Psoas muscle (tissue), 7 donors: ENCODE measurements at regions not wholly inside any gene's neighbourhood (a gene's known extent, or its start where the extent isn't known, plus 50 kb on each side); places are given as distances from the start of the nearest gene placed in this dataset.

ENCODE experiments used
- ATAC-seq, 4 donors: fragments of 200-7000 bp; cut with Tn5 transposase; one replicate each; pipeline ENCODE4 v1.9.1; 2020; ENCODE audit warnings: moderate library complexity in 3 of 4, mild to moderate bottlenecking in 2 of 4
- DNase-seq, 2 donors: peaks; one replicate each; pipeline ENCODE4 v3.0.0-alpha.2; 2020
- H3K27ac ChIP-seq: fragments of 200-600 bp; one replicate; pipeline ENCODE4 v1.8.0; 2022
- H3K27me3 ChIP-seq, 3 donors: fragments of 200-600 bp in 1 of 3; one replicate each; pipeline versions ENCODE4 v1.6.1 to v1.8.0; 2013 to 2022; ENCODE audit warnings: low read length in 2 of 3, mild to moderate bottlenecking in 2 of 3, moderate library complexity in 1 of 3; ENCODE audit not compliant: insufficient read depth in 3 of 3
- H3K36me3 ChIP-seq, 2 donors: fragments of 200-600 bp in 1 of 2; one replicate each; pipeline versions ENCODE4 v1.6.1 to v1.8.0; 2013 to 2022; ENCODE audit warnings: low read depth in 1 of 2, mild to moderate bottlenecking in 1 of 2, moderate library complexity in 1 of 2; ENCODE audit not compliant: insufficient read depth in 1 of 2
- H3K4me1 ChIP-seq: fragments of 200-600 bp; one replicate; pipeline ENCODE4 v1.8.0; 2022
- H3K4me3 ChIP-seq: fragments of 200-600 bp; one replicate; pipeline ENCODE4 v1.8.0; 2022; ENCODE audit warnings: mild to moderate bottlenecking
- H3K9me3 ChIP-seq: fragments of 200-600 bp; one replicate; pipeline ENCODE4 v1.8.0; 2022
- WGBS, 3 donors: extraction: QIAGEN DNeasy Blood & Tissue Kit; methylation state at CpG; one replicate each; pipeline versions ENCODE4 v1.1.6 to v1.1.7; 2013; 5-methylcytosine and 5-hydroxymethylcytosine counted together
- intact Hi-C, 2 donors: fragments of 100-400 bp; cut with DNase I; formaldehyde crosslinking; loops; one replicate each; pipeline versions ENCODE4 v1.11.0 to v1.14.2; 2022
- TF ChIP-seq, protein P1 (sequence below): fragments of 200-600 bp; IDR thresholded peaks from one replicate; pipeline ENCODE4 v1.8.0; 2022; ENCODE audit warnings: antibody characterized with exemption
- donor health status: healthy with polysubstance abuse.
- donor health status: DM: no; HTN: no; CAD: no; lungs with moderate emphysema.
- donor health status: Bipolar disorder and iron deficiency.
- donor health status: healthy.
- donor health status: DM: yes; HTN: yes; CAD: no.
- donor health status: DM: no; HTN: no; CAD: no.
- donor health status: DM: yes; HTN: yes; CAD: no.

DNA sequence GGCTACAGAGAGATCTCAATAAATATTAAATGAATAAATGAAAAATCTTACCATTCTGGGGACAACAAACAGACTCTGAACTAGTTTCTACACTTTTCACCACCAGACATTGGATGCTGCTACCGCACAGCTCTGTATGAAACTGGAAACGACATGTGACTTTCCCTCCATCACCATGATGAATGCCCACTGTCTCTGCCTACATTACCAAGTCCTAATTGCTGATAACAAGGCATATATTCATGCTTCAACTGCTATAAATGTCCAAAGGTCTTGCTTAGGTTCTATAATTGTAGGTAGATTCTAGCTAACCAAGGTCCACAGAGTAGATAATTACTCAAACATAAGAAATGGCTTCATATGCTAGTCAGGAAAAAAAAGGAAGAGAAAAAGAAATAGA, 399.4 kb upstream of the ADGRL3 start:
- intact Hi-C loops: no loop called here
- Histone ChIP-seq H3K4me1 (no peaks in the 10 kb centered on the region), H3K27ac (no peak overlapping the region), H3K36me3 (no peaks in the 10 kb centered on the region), H3K27me3 (no peaks in the 10 kb centered on the region), H3K4me3 (no peak overlapping the region), H3K9me3 (no peaks in the 10 kb centered on the region)
- TF ChIP-seq, protein P1, sequence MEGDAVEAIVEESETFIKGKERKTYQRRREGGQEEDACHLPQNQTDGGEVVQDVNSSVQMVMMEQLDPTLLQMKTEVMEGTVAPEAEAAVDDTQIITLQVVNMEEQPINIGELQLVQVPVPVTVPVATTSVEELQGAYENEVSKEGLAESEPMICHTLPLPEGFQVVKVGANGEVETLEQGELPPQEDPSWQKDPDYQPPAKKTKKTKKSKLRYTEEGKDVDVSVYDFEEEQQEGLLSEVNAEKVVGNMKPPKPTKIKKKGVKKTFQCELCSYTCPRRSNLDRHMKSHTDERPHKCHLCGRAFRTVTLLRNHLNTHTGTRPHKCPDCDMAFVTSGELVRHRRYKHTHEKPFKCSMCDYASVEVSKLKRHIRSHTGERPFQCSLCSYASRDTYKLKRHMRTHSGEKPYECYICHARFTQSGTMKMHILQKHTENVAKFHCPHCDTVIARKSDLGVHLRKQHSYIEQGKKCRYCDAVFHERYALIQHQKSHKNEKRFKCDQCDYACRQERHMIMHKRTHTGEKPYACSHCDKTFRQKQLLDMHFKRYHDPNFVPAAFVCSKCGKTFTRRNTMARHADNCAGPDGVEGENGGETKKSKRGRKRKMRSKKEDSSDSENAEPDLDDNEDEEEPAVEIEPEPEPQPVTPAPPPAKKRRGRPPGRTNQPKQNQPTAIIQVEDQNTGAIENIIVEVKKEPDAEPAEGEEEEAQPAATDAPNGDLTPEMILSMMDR: no peak
- no peak for DNase-seq
- 86 to 91% (median 89%) methylated on average over 2 of the region's 2 CpGs for WGBS, 3 donors
- no peak for ATAC-seq

DNA sequence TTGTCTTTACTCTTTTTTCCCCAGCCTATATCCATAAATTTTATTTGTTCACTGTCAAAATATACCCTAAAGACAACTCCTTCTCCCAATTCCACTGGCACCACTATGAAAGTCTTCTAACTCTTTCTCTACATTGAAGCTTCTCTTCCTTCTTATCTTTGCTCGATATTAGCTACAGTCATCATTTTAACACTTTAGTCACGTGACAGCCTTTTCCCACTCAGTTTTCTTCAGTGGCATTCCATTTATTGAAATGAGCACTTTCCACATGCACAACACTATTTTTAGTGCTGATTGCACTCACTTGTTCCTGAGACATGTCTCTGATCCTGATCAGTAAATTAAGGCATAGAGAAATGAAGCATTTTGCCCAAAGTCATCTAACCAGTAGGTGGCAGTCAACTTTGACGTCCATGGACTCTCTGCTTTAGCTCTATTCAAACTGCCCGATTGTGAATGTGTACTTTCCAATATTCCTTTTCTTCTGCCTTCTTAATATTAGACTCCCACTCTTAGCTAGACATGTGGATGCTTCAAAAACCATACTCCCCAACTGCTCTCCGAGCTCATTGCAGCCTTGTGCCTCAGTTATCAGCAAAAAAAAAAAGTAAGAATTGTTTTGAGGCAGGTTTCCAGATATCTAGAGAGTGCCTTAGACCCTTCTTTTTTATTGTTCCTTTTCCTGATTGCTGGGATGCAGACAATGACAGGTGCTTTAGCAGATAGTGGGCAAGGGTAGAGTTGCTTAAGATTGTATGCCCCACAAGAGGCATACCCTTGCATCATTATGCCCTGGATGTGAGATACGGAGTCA, 394.4 kb upstream of the ADGRL3 start:
- no peaks in the 10 kb centered on the region for H3K4me1 ChIP-seq
- H3K36me3 ChIP-seq: no peaks in the 10 kb centered on the region
- ATAC-seq (no peak), DNase-seq (no peak)
- H3K9me3 ChIP-seq: no peaks in the 10 kb centered on the region
- no peak overlapping the region for H3K27ac ChIP-seq
- WGBS, 3 donors: 43 to 48% (median 43%) methylated on average over 6 of the region's 6 CpGs
- intact Hi-C loops: no loop called here
- TF ChIP-seq, protein P1: no peak
- no peak overlapping the region for H3K4me3 ChIP-seq
- no peaks in the 10 kb centered on the region for H3K27me3 ChIP-seq

DNA sequence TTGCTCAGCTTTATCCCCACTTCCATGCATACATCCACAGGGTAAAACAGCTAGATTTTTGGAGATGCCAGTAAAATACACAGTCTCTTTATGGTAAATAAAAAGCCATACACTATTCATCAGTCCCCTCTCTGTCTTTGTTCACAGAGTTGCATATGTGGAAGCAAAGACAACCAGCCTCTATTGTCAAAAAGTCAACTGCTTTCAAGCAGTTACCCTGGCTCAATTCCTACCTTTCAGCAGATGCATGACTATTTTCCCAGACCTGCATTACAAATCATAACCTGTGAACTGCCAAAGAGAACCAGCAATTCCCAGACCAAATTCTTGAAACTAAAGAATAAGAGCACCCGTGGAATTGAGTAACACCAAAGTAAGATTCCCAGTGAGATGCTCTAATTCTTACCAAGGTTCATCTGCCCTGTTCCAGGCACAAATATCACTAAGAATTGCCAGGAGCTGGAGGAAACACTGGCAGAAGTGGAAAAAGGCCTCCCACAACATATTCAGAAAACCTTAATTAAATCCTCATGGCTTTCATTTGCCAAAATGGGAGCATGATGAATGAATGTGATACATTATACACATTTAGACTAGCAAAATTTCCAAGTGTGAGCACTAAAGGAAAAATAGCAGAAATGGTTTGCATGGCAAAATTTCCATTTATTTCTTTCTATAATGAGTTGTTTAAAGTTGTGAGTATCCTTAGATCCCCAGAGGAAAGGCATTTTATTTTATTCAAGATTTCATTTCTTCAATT, 391.2 kb upstream of the ADGRL3 start:
- H3K36me3 ChIP-seq: no peaks in the 10 kb centered on the region
- WGBS, 3 donors: 17 to 48% (median 28%) methylated on average over 1 of the region's 1 CpG
- no peaks in the 10 kb centered on the region for H3K9me3 ChIP-seq
- intact Hi-C loops: no loop called here
- H3K27me3 ChIP-seq: no peaks in the 10 kb centered on the region
- no peak for ATAC-seq
- no peak for DNase-seq
- H3K4me3 ChIP-seq: no peak overlapping the region
- no peak overlapping the region for H3K27ac ChIP-seq
- H3K4me1 ChIP-seq: no peaks in the 10 kb centered on the region
- TF ChIP-seq, protein P1: no peak

DNA sequence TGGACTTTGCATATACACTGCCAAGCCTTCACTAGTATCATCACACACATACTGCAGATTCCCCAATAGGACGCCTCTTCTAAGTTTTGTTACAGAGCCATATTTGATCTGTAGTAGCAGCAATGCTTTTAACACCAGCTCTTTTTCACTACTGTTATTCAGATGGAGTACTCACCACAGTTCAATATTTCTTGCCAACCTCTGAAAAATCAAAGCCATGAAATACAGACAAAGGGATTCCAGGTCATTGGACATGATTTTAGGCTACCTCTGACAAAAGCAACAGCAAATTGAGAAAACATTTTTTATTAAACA, 390.7 kb upstream of the ADGRL3 start:
- no peaks in the 10 kb centered on the region for H3K4me1 ChIP-seq
- DNase-seq (no peak), ATAC-seq (no peak)
- no peaks in the 10 kb centered on the region for H3K27me3 ChIP-seq
- no peaks in the 10 kb centered on the region for H3K9me3 ChIP-seq
- no peak overlapping the region for H3K4me3 ChIP-seq
- intact Hi-C loops: no loop called here
- 69 to 76% (median 70%) methylated on average over 1 of the region's 1 CpG for WGBS, 3 donors
- H3K36me3 ChIP-seq: no peaks in the 10 kb centered on the region
- TF ChIP-seq, protein P1: no peak
- H3K27ac ChIP-seq: no peak overlapping the region
